Cardiac fibroblast (primary cell): ENCODE measurements at regions not wholly inside any gene's neighbourhood (a gene's known extent, or its start where the extent isn't known, plus 50 kb on each side); places are given as distances from the start of the nearest gene placed in this dataset.
"Not testable (repeated sequence)": the region's sequence is repeated elsewhere in the genome, so short reads cannot be mapped to it uniquely, and the experiment has no call there.

Experiments used
- DNase-seq, 2 donors: peaks; one replicate each; pipeline versions ENCODE4 v3.0.0 to v3.0.0-alpha.2; 2010; ENCODE audit warnings: low read depth in 2 of 2
- H3K4me3 ChIP-seq, 2 donors: replicated peaks in 1 of 2; 1 replicate in 1 of 2; 2 replicates in 1 of 2; pipeline ENCODE4 v1.5.1; 2011; ENCODE audit warnings: low read depth in 2 of 2, low read length in 2 of 2, mild to moderate bottlenecking in 2 of 2, moderate library complexity in 1 of 2
- TF ChIP-seq, protein P1 (sequence below): IDR thresholded peaks from one replicate; pipeline ENCODE4 v1.5.1; 2011; ENCODE audit warnings: low read depth, mild to moderate bottlenecking, low read length, inconsistent platforms

- TF ChIP-seq, protein P1, sequence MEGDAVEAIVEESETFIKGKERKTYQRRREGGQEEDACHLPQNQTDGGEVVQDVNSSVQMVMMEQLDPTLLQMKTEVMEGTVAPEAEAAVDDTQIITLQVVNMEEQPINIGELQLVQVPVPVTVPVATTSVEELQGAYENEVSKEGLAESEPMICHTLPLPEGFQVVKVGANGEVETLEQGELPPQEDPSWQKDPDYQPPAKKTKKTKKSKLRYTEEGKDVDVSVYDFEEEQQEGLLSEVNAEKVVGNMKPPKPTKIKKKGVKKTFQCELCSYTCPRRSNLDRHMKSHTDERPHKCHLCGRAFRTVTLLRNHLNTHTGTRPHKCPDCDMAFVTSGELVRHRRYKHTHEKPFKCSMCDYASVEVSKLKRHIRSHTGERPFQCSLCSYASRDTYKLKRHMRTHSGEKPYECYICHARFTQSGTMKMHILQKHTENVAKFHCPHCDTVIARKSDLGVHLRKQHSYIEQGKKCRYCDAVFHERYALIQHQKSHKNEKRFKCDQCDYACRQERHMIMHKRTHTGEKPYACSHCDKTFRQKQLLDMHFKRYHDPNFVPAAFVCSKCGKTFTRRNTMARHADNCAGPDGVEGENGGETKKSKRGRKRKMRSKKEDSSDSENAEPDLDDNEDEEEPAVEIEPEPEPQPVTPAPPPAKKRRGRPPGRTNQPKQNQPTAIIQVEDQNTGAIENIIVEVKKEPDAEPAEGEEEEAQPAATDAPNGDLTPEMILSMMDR: no peak
- DNase-seq: no peak
- H3K4me3 ChIP-seq: no peak overlapping the region
Measured at GRCh38 chr9:118665226-118665919, 703.9 kb downstream of the BRINP1 start.

GRCh38 chr9:118670011-118670953 is 699.0 kb downstream of the BRINP1 start:
- TF ChIP-seq, protein P1: no peak
- H3K4me3 ChIP-seq: no peak overlapping the region
- no peak for DNase-seq

DNA sequence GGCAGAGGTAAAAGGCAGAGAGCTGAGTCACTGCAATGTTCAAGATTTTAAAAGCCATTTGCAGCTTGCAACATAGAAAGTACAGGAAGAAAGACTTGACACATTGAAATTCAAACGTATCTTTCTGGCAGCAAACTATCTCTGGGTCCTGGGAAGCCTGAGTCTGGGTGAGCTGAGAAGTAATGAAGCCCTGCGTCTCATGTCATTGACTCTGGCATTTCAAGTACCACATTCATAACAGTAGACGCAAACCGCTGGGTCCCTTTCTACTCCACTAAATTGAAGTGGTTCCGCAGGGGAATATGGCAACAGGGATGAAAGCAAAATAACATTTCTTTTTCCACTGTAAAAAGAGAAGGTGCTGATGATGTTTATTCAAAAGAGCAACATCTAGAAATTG is 694.3 kb downstream of the BRINP1 start:
- TF ChIP-seq, protein P1: no peak
- DNase-seq: no peak

DNA sequence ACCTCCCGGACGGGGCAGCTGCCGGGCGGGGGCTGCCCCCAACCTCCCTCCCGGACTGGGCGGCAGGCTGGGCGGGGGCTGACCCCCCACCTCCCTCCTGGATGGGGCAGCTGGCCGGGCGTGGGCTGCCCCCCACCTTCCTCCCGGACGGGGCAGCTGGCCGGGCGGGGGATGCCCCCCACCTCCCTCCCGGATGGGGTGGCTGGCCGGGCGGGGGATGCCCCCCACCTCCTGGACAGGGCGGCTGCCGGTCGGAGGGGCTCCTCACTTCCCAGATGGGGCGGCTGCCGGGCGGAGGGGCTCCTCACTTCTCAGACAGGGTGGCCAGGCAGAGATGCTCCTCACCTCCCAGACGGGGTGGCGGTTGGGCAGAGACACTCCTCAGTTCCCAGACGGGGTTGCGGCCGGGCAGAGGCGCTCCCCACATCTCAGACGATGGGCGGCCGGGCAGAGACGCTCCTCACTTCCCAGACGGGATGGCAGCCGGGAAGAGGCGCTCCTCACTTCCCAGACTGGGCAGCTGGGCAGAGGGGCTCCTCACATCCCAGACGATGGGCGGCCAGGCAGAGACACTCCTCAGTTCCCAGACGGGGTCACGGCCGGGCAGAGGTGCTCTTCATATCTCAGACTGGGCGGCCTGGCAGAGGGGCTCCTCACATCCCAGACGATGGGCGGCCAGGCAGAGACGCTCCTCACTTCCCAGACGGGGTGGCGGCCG is 691.1 kb downstream of the BRINP1 start:
- not testable (repeated sequence) for DNase-seq, H3K4me3 ChIP-seq

More for the DNA sequence above, 694.3 kb downstream of the BRINP1 start:
- H3K4me3 ChIP-seq: no peak overlapping the region

DNA sequence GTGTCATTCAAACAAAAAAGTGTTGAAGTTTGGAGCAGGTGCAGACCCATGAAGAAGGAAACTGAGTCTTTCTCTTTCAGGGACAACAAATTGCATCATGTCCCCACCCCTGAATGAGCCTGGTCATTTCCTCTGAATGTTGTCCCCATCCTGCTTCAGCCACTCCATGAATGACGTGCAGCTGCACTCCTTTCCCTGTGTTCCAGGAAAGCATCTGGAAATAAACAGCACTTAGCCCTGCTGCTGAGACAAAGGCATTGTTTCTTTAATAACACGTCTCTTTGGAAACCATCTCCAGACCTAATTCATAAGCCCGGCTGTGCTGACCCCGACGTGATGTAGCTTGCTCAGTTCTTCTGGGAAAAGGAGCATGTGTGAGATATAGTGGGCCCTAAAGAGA is 682.3 kb downstream of the BRINP1 start:
- no peak overlapping the region for H3K4me3 ChIP-seq
- TF ChIP-seq, protein P1: no peak
- DNase-seq: no peak

DNA sequence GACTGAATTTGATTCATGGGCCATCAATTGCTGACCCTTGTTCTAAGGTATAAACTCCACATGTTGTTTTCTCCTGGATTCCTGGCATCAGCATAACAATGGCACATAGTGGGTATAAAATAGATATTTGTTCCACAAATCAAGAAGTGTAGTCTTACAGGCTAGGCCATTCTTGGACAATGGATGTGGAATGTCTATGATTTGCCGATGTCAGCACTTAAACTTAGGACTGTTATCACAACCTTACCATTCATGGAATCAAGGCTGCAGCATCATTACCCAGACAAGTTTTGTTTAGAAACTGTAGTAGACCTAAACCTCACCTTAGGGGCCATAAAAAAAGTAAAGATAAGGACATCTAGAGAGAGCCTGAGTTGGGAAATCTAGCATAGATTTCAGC is 680.0 kb downstream of the BRINP1 start:
- TF ChIP-seq, protein P1: no peak
- no peak for DNase-seq
- no peak overlapping the region for H3K4me3 ChIP-seq

GRCh38 chr9:118692613-118693012 is 676.6 kb downstream of the BRINP1 start:
- TF ChIP-seq, protein P1: no peak

More at GRCh38 chr9:118692613-118693012, 676.6 kb downstream of the BRINP1 start:
- DNase-seq: no peak
- no peak overlapping the region for H3K4me3 ChIP-seq
